Naive thymus-derived CD8-positive, alpha-beta T cell (primary cell): ENCODE measurements at regions not wholly inside any gene's neighbourhood (a gene's known extent, or its start where the extent isn't known, plus 50 kb on each side); places are given as distances from the start of the nearest gene placed in this dataset.
"Not testable (repeated sequence)": the region's sequence is repeated elsewhere in the genome, so short reads cannot be mapped to it uniquely, and the experiment has no call there.

Experiments used
- ATAC-seq, 2 donors: fragments of 150-1000 bp; cut with Tn5 transposase in 1 of 2; sonication (Bioruptor Pico), chemical (Tn5 transposase) in 1 of 2; 1 replicate in 1 of 2; 2 replicates in 1 of 2; pipeline ENCODE4 v1.10.0; 2021; ENCODE audit warnings: mild to moderate bottlenecking in 2 of 2, moderate library complexity in 2 of 2
- POLR2A ChIA-PET: fragments of 350-600 bp; sonication (Branson Sonifier 250); formaldehyde crosslinking; loops from one replicate; lab custom pipeline; 2021; ENCODE audit warnings: antibody characterized with exemption; lab: Charles Lee
- DNase-seq, 10 donors: peaks; one replicate each; pipeline versions ENCODE4 v3.0.0 to v3.0.0-alpha.2; 2020 to 2022
- H3K27ac Mint-ChIP-seq, 10 donors: one replicate each; pipeline ENCODE4 v1.8.0; 2020 to 2022; ENCODE audit warnings: mild to moderate bottlenecking in 10 of 10, mixed read lengths in 10 of 10, moderate library complexity in 4 of 10, inconsistent platforms in 1 of 10
- H3K27me3 Mint-ChIP-seq, 5 donors: one replicate each; pipeline ENCODE4 v1.8.0; 2021 to 2022; ENCODE audit warnings: mixed read lengths in 5 of 5
- H3K36me3 Mint-ChIP-seq, 3 donors: one replicate each; pipeline ENCODE4 v1.8.0; 2020 to 2022; ENCODE audit warnings: mixed read lengths in 3 of 3, mild to moderate bottlenecking in 2 of 3, inconsistent platforms in 1 of 3
- H3K4me1 Mint-ChIP-seq, 4 donors: one replicate each; pipeline ENCODE4 v1.8.0; 2021 to 2022; ENCODE audit warnings: mixed read lengths in 4 of 4
- H3K4me3 Mint-ChIP-seq, 10 donors: one replicate each; pipeline ENCODE4 v1.8.0; 2020 to 2022; ENCODE audit warnings: mild to moderate bottlenecking in 10 of 10, mixed read lengths in 10 of 10, moderate library complexity in 6 of 10, inconsistent platforms in 1 of 10
- H3K9me3 Mint-ChIP-seq, 9 donors: one replicate each; pipeline ENCODE4 v1.8.0; 2020 to 2022; ENCODE audit warnings: mixed read lengths in 9 of 9, mild to moderate bottlenecking in 3 of 9, inconsistent platforms in 1 of 9, moderate library complexity in 1 of 9

GRCh38 chr11:49283911-49284310, 75.5 kb upstream of the FOLH1 start:
- DNase-seq, H3K4me1 Mint-ChIP-seq, H3K4me3 Mint-ChIP-seq, H3K27ac Mint-ChIP-seq, POLR2A ChIA-PET, H3K27me3 Mint-ChIP-seq, ATAC-seq, H3K36me3 Mint-ChIP-seq: not testable (repeated sequence)
- H3K9me3 Mint-ChIP-seq, result peaks cover 0 to 16% (median 1%) of the 10 kb centered on the region in 9 donors

- POLR2A ChIA-PET, ATAC-seq, H3K27me3 Mint-ChIP-seq, H3K36me3 Mint-ChIP-seq, H3K4me3 Mint-ChIP-seq, DNase-seq, H3K27ac Mint-ChIP-seq, H3K4me1 Mint-ChIP-seq: not testable (repeated sequence)
- peaks cover 0 to 13% (median 0%) of the 10 kb centered on the region in 9 donors for H3K9me3 Mint-ChIP-seq
These were observed 74.9 kb upstream of the FOLH1 start for GRCh38 chr11:49283282-49283681.

GRCh38 chr11:49282125-49282524, 73.7 kb upstream of the FOLH1 start:
- ATAC-seq, result not testable (repeated sequence)

GRCh38 chr11:49277951-49278350, 69.5 kb upstream of the FOLH1 start:
- H3K27me3 Mint-ChIP-seq, H3K9me3 Mint-ChIP-seq, H3K4me3 Mint-ChIP-seq: not testable (repeated sequence)

More at GRCh38 chr11:49282125-49282524, 73.7 kb upstream of the FOLH1 start:
- H3K27me3 Mint-ChIP-seq, H3K4me3 Mint-ChIP-seq, H3K36me3 Mint-ChIP-seq, H3K4me1 Mint-ChIP-seq, H3K9me3 Mint-ChIP-seq, H3K27ac Mint-ChIP-seq, DNase-seq, POLR2A ChIA-PET: not testable (repeated sequence)

More at GRCh38 chr11:49277951-49278350, 69.5 kb upstream of the FOLH1 start:
- ATAC-seq, H3K36me3 Mint-ChIP-seq, DNase-seq, H3K27ac Mint-ChIP-seq, H3K4me1 Mint-ChIP-seq, POLR2A ChIA-PET: not testable (repeated sequence)
